SH-SY5Y (cell line): ENCODE measurements at regions not wholly inside any gene's neighbourhood (a gene's known extent, or its start where the extent isn't known, plus 50 kb on each side); places are given as distances from the start of the nearest gene placed in this dataset.

Experiments
- GATA2 ChIP-seq: IDR thresholded peaks from 2 replicates; pipeline ENCODE4 v1.6.1; 2011; ENCODE audit warnings: mild to moderate bottlenecking, low read depth, low read length
- GATA3 ChIP-seq: IDR thresholded peaks from 2 replicates; pipeline ENCODE4 v1.6.1; 2011; ENCODE audit warnings: low read depth, mild to moderate bottlenecking, low read length, moderate library complexity

- TF ChIP-seq GATA3, result no peak
- no peak for TF ChIP-seq GATA2
These were observed 180.2 kb upstream of the TTC14 start for GRCh38 chr3:180421721-180422120.

- no peak for TF ChIP-seq GATA2
- no peak for TF ChIP-seq GATA3
These were observed 171.1 kb upstream of the TTC14 start for GRCh38 chr3:180430896-180431295.

GRCh38 chr3:180433152-180433551, 168.8 kb upstream of the TTC14 start:
- no peak for TF ChIP-seq GATA2
- TF ChIP-seq GATA3, result no peak

GRCh38 chr3:180447136-180447535, 154.8 kb upstream of the TTC14 start:
- no peak for TF ChIP-seq GATA2
- TF ChIP-seq GATA3, result no peak

- TF ChIP-seq GATA3, result no peak
- no peak for TF ChIP-seq GATA2
These were observed 144.7 kb upstream of the TTC14 start for GRCh38 chr3:180457225-180457624.

- TF ChIP-seq GATA2, result no peak
- TF ChIP-seq GATA3, result no peak
These were observed 135.5 kb upstream of the TTC14 start for GRCh38 chr3:180466401-180467011.

- TF ChIP-seq GATA3 (no peak), GATA2 (no peak)
These were observed 134.8 kb upstream of the TTC14 start for GRCh38 chr3:180467177-180467576.

- TF ChIP-seq GATA2, result no peak
- no peak for TF ChIP-seq GATA3
These were observed 132.8 kb upstream of the TTC14 start for GRCh38 chr3:180469149-180469548.

- TF ChIP-seq GATA3 (no peak), GATA2 (no peak)
These were observed 123.3 kb upstream of the TTC14 start for GRCh38 chr3:180478695-180479094.

- TF ChIP-seq GATA2 (no peak), GATA3 (no peak)
These were observed 109.9 kb upstream of the TTC14 start for GRCh38 chr3:180492047-180492446.

GRCh38 chr3:180496995-180497394, 105.0 kb upstream of the TTC14 start:
- TF ChIP-seq GATA2 (peak; percentile 69), GATA3 (peak; percentile 61; the same call in 1 of the 2 replicates)

GRCh38 chr3:180516368-180516767, 85.6 kb upstream of the TTC14 start:
- no peak for TF ChIP-seq GATA3
- TF ChIP-seq GATA2, result no peak

GRCh38 chr3:180523040-180523439, 78.9 kb upstream of the TTC14 start:
- no peak for TF ChIP-seq GATA2
- no peak for TF ChIP-seq GATA3

- TF ChIP-seq GATA2, result no peak
- no peak for TF ChIP-seq GATA3
These were observed 73.1 kb upstream of the TTC14 start for GRCh38 chr3:180528843-180529242.

GRCh38 chr3:180529778-180530177, 72.2 kb upstream of the TTC14 start:
- TF ChIP-seq GATA3 (no peak), GATA2 (no peak)

- TF ChIP-seq GATA3, result no peak
- TF ChIP-seq GATA2, result no peak
These were observed 71.7 kb upstream of the TTC14 start for GRCh38 chr3:180530276-180530675.
